ENCODE measurements at regions not wholly inside any gene's neighbourhood (a gene's known extent, or its start where the extent isn't known, plus 50 kb on each side); places are given as distances from the start of the nearest gene placed in this dataset.

GRCh38 chrX:25070038-25070437 lies 54.3 kb upstream of the ARX start:
- Mint-ChIP-seq H3K4me3 (no peak overlapping the region), H3K9me3 (peaks cover 10% of the 10 kb centered on the region), H3K27me3 (ENCODE audit: low read depth) (peaks cover 45% of the 10 kb centered on the region), H3K36me3 (ENCODE audit: low read depth) (no peaks in the 10 kb centered on the region), H3K4me1 (no peaks in the 10 kb centered on the region), H3K27ac (ENCODE audit: unreplicated experiment) (no peak overlapping the region)
- DNase-seq (ENCODE audit: low read depth, low spot score) = no peak
- TF ChIP-seq CTCF (conservative IDR thresholded peaks at IDR 0.05) = no peak

- Mint-ChIP-seq H3K9me3 (peaks cover 10% of the 10 kb centered on the region), H3K4me1 (no peaks in the 10 kb centered on the region), H3K36me3 (ENCODE audit: low read depth) (no peaks in the 10 kb centered on the region), H3K27ac (ENCODE audit: unreplicated experiment) (no peak overlapping the region), H3K4me3 (no peak overlapping the region), H3K27me3 (ENCODE audit: low read depth) (peaks cover 48% of the 10 kb centered on the region)
- DNase-seq (ENCODE audit: low read depth, low spot score) = no peak
- no peak for TF ChIP-seq CTCF (conservative IDR thresholded peaks at IDR 0.05)
These were observed 53.4 kb upstream of the ARX start for GRCh38 chrX:25069209-25069608.

- no peak for TF ChIP-seq CTCF (conservative IDR thresholded peaks at IDR 0.05)
- Mint-ChIP-seq H3K4me1 (no peaks in the 10 kb centered on the region), H3K4me3 (no peak overlapping the region), H3K36me3 (ENCODE audit: low read depth) (no peaks in the 10 kb centered on the region), H3K27me3 (ENCODE audit: low read depth) (peaks cover 48% of the 10 kb centered on the region), H3K27ac (ENCODE audit: unreplicated experiment) (no peak overlapping the region), H3K9me3 (peaks cover 10% of the 10 kb centered on the region)
- DNase-seq (ENCODE audit: low read depth, low spot score) = no peak
These were observed 52.6 kb upstream of the ARX start for GRCh38 chrX:25068340-25068739.

- H3K9me3 Mint-ChIP-seq = peaks cover 10% of the 10 kb centered on the region
- peak; percentile 36 for TF ChIP-seq CTCF (conservative IDR thresholded peaks at IDR 0.05)
- no peak for DNase-seq (ENCODE audit: low read depth, low spot score)
- H3K4me1 Mint-ChIP-seq = no peaks in the 10 kb centered on the region
- no peak overlapping the region for H3K27ac Mint-ChIP-seq (ENCODE audit: unreplicated experiment)
- no peak overlapping the region for H3K4me3 Mint-ChIP-seq
- peaks cover 50% of the 10 kb centered on the region for H3K27me3 Mint-ChIP-seq (ENCODE audit: low read depth)
- no peaks in the 10 kb centered on the region for H3K36me3 Mint-ChIP-seq (ENCODE audit: low read depth)
These were observed 51.8 kb upstream of the ARX start for GRCh38 chrX:25067271-25068172.

GRCh38 chrX:25066131-25066530 lies 50.4 kb upstream of the ARX start:
- Mint-ChIP-seq H3K36me3 (ENCODE audit: low read depth) (no peaks in the 10 kb centered on the region), H3K4me3 (no peak overlapping the region)

More at GRCh38 chrX:25066131-25066530, 50.4 kb upstream of the ARX start:
- Mint-ChIP-seq H3K27ac (ENCODE audit: unreplicated experiment) (no peak overlapping the region), H3K9me3 (peaks cover 10% of the 10 kb centered on the region), H3K4me1 (no peaks in the 10 kb centered on the region), H3K27me3 (ENCODE audit: low read depth) (peaks cover 45% of the 10 kb centered on the region)
- no peak for TF ChIP-seq CTCF (conservative IDR thresholded peaks at IDR 0.05)
- no peak for DNase-seq (ENCODE audit: low read depth, low spot score)

Data from neural crest cell (in vitro differentiated cells).